PC-9 (cell line): ENCODE measurements at regions not wholly inside any gene's neighbourhood (a gene's known extent, or its start where the extent isn't known, plus 50 kb on each side); places are given as distances from the start of the nearest gene placed in this dataset.

Experiments
- BruUV-seq: library from RNA; stranded (reverse); fragments of 400-500 nt; replicated peaks from 2 replicates; lab custom pipeline; 2021; lab: Mats Ljungman, UMichigan
- CTCF ChIA-PET: fragments of 300-600 bp; sonication (Branson Sonifier 250); formaldehyde crosslinking; loops from one replicate; lab custom pipeline; 2022; ENCODE audit warnings: antibody characterized with exemption; lab: Charles Lee
- POLR2A ChIA-PET: fragments of 300-600 bp; sonication (Branson Sonifier 250); formaldehyde crosslinking; loops from one replicate; lab custom pipeline; 2022; ENCODE audit warnings: antibody characterized with exemption; ENCODE audit not compliant: unreplicated experiment; lab: Charles Lee
- DNase-seq, 2 experiments: peaks; one replicate each; pipeline versions ENCODE4 v3.0.0 to v3.0.0-alpha.2; 2015 to 2022; ENCODE audit warnings: mixed read lengths in 1 of 2
- H2AFZ ChIP-seq: fragments of 200-600 bp; sonication (generic); 2 replicates; pipeline ENCODE4 v1.8.1; 2017; ENCODE audit warnings: antibody characterized with exemption
- H3F3A ChIP-seq: fragments of 200-600 bp; sonication (generic); 2 replicates; pipeline ENCODE4 v1.8.1; 2017; ENCODE audit warnings: antibody characterized with exemption, mild to moderate bottlenecking, low read depth; ENCODE audit not compliant: insufficient read depth
- H3K27ac ChIP-seq: fragments of 200-600 bp; sonication (generic); 2 replicates; pipeline ENCODE4 v1.6.1; 2016; ENCODE audit warnings: mixed run types
- H3K27me3 ChIP-seq: fragments of 200-600 bp; sonication (generic); 2 replicates; pipeline ENCODE4 v1.6.1; 2016; ENCODE audit warnings: low read depth, mixed run types; ENCODE audit not compliant: insufficient read depth
- H3K36me3 ChIP-seq: fragments of 200-600 bp; sonication (generic); 2 replicates; pipeline ENCODE4 v1.6.1; 2016; ENCODE audit warnings: low read depth, mixed run types
- H3K4me1 ChIP-seq: fragments of 200-600 bp; sonication (generic); replicated peaks from 2 replicates; pipeline ENCODE4 v1.6.1; 2016; ENCODE audit warnings: mixed run types; ENCODE audit not compliant: insufficient read depth
- H3K4me2 ChIP-seq: fragments of 200-600 bp; sonication (generic); 2 replicates; pipeline ENCODE4 v1.6.1; 2017; ENCODE audit warnings: mixed run types
- H3K4me3 ChIP-seq: fragments of 200-600 bp; sonication (generic); 2 replicates; pipeline ENCODE4 v1.6.1; 2016; ENCODE audit warnings: mixed run types
- H3K79me2 ChIP-seq: fragments of 200-600 bp; sonication (generic); 2 replicates; pipeline ENCODE4 v1.6.1; 2017; ENCODE audit warnings: low read depth, mixed run types
- H3K9me2 ChIP-seq: fragments of 200-600 bp; sonication (generic); 2 replicates; pipeline ENCODE4 v1.8.1; 2017; ENCODE audit warnings: mild to moderate bottlenecking; ENCODE audit not compliant: insufficient read depth
- H3K9me3 ChIP-seq: fragments of 200-600 bp; sonication (generic); 2 replicates; pipeline ENCODE4 v1.8.1; 2016; ENCODE audit warnings: low read depth; ENCODE audit not compliant: insufficient read depth
- H4K20me1 ChIP-seq: fragments of 200-600 bp; sonication (generic); 2 replicates; pipeline ENCODE4 v1.8.1; 2017; ENCODE audit not compliant: insufficient read depth
- CTCF ChIP-seq: fragments of 200-600 bp; sonication (generic); conservative IDR thresholded peaks from 2 replicates; pipeline ENCODE4 v1.6.1; 2017; ENCODE audit warnings: mixed run types, antibody characterized with exemption, mild to moderate bottlenecking, moderate library complexity
- EZH2 ChIP-seq: fragments of 200-600 bp; sonication (generic); IDR thresholded peaks from 2 replicates; pipeline ENCODE4 v1.8.0; 2017; ENCODE audit warnings: antibody characterized with exemption, low read depth
- intact Hi-C: fragments of 100-400 bp; cut with micrococcal nuclease; formaldehyde crosslinking; loops from one replicate; pipeline ENCODE4 v1.10.0; 2022; ENCODE audit not compliant: unreplicated experiment

- H3K9me3 ChIP-seq, result no peaks in the 10 kb centered on the region
- BruUV-seq, result no TSS peak
- no peak overlapping the region for H3K27ac ChIP-seq
- H4K20me1 ChIP-seq, result no peaks in the 10 kb centered on the region
- peaks cover 83% of the 10 kb centered on the region for H3K27me3 ChIP-seq
- no peak overlapping the region for H3K4me2 ChIP-seq
- no peak overlapping the region for H2AFZ ChIP-seq
- TF ChIP-seq EZH2 (no peak), CTCF (no peak)
- H3K9me2 ChIP-seq, result no peaks in the 10 kb centered on the region
- no peak overlapping the region for H3K4me3 ChIP-seq
- no peaks in the 10 kb centered on the region for H3K36me3 ChIP-seq
- ChIA-PET CTCF (no interaction called here), POLR2A (no interaction called here)
- no peaks in the 10 kb centered on the region for H3K4me1 ChIP-seq
- no peaks in the 10 kb centered on the region for H3F3A ChIP-seq
- intact Hi-C loops, result no loop called here
- DNase-seq, result no peak
- H3K79me2 ChIP-seq, result no peaks in the 10 kb centered on the region
These were observed 561.2 kb upstream of the SALL3 start for GRCh38 chr18:78418379-78418778.

GRCh38 chr18:78419171-78419570 is 560.4 kb upstream of the SALL3 start:
- Histone ChIP-seq H3K9me3 (no peaks in the 10 kb centered on the region), H3K4me2 (no peak overlapping the region), H3K4me1 (no peaks in the 10 kb centered on the region), H4K20me1 (no peaks in the 10 kb centered on the region), H3K27me3 (peaks cover 85% of the 10 kb centered on the region), H3K4me3 (no peak overlapping the region), H3F3A (no peaks in the 10 kb centered on the region), H3K79me2 (no peaks in the 10 kb centered on the region), H3K27ac (no peak overlapping the region), H3K9me2 (no peaks in the 10 kb centered on the region), H3K36me3 (no peaks in the 10 kb centered on the region), H2AFZ (no peak overlapping the region)
- ChIA-PET POLR2A (no interaction called here), CTCF (no interaction called here)
- intact Hi-C loops, result no loop called here
- DNase-seq, result no peak
- no TSS peak for BruUV-seq
- TF ChIP-seq EZH2 (no peak), CTCF (no peak)

GRCh38 chr18:78420116-78420515 is 559.5 kb upstream of the SALL3 start:
- Histone ChIP-seq H3K27me3 (peaks cover 85% of the 10 kb centered on the region), H3K79me2 (no peaks in the 10 kb centered on the region), H3K4me1 (no peaks in the 10 kb centered on the region), H3K4me3 (no peak overlapping the region), H3K27ac (no peak overlapping the region), H3K36me3 (no peaks in the 10 kb centered on the region), H3K4me2 (no peak overlapping the region), H3K9me3 (no peaks in the 10 kb centered on the region), H3K9me2 (no peaks in the 10 kb centered on the region), H2AFZ (no peak overlapping the region), H4K20me1 (no peaks in the 10 kb centered on the region), H3F3A (no peaks in the 10 kb centered on the region)
- TF ChIP-seq EZH2 (no peak), CTCF (no peak)
- intact Hi-C loops, result no loop called here
- ChIA-PET POLR2A (no interaction called here), CTCF (no interaction called here)
- no peak for DNase-seq
- BruUV-seq, result no TSS peak
